ENCODE measurements at regions not wholly inside any gene's neighbourhood (a gene's known extent, or its start where the extent isn't known, plus 50 kb on each side); places are given as distances from the start of the nearest gene placed in this dataset.

- TF ChIP-seq, protein P1, sequence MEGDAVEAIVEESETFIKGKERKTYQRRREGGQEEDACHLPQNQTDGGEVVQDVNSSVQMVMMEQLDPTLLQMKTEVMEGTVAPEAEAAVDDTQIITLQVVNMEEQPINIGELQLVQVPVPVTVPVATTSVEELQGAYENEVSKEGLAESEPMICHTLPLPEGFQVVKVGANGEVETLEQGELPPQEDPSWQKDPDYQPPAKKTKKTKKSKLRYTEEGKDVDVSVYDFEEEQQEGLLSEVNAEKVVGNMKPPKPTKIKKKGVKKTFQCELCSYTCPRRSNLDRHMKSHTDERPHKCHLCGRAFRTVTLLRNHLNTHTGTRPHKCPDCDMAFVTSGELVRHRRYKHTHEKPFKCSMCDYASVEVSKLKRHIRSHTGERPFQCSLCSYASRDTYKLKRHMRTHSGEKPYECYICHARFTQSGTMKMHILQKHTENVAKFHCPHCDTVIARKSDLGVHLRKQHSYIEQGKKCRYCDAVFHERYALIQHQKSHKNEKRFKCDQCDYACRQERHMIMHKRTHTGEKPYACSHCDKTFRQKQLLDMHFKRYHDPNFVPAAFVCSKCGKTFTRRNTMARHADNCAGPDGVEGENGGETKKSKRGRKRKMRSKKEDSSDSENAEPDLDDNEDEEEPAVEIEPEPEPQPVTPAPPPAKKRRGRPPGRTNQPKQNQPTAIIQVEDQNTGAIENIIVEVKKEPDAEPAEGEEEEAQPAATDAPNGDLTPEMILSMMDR (conservative IDR thresholded peaks at IDR 0.05 in 1 of 2, IDR thresholded peaks at IDR 0.05 in 1 of 2; ENCODE audit: low read depth in 1 of 2, low read length in 2 of 2) = no peak
- no peak for TF ChIP-seq EZH2 (IDR thresholded peaks at IDR 0.05; ENCODE audit: low read length, missing control alignments)
Observed at GRCh38 chr7:67765481-67766175, 769.0 kb downstream of the TYW1 start.

All from fibroblast of lung (primary cell).